WTC11 (cell line): ENCODE measurements at regions not wholly inside any gene's neighbourhood (a gene's known extent, or its start where the extent isn't known, plus 50 kb on each side); places are given as distances from the start of the nearest gene placed in this dataset.

Experiments used
- CBFB ChIP-seq: sonication (generic); formaldehyde crosslinking; IDR thresholded peaks from 2 replicates; pipeline ENCODE4 v1.8.1; 2022; ENCODE audit warnings: mild to moderate bottlenecking, low read depth, missing genetic modification reagents
- GABPB1 ChIP-seq: sonication (generic); formaldehyde crosslinking; IDR thresholded peaks from 2 replicates; pipeline ENCODE4 v1.8.1; 2023; ENCODE audit warnings: mild to moderate bottlenecking, missing genetic modification reagents
- NR3C1 ChIP-seq: sonication (generic); formaldehyde crosslinking; conservative IDR thresholded peaks from 2 replicates; pipeline ENCODE4 v1.8.1; 2023; ENCODE audit warnings: low read depth, mild to moderate bottlenecking, missing genetic modification reagents
- SP1 ChIP-seq: sonication (generic); formaldehyde crosslinking; conservative IDR thresholded peaks from 2 replicates; pipeline ENCODE4 v1.8.1; 2022; ENCODE audit warnings: missing genetic modification reagents
- TP53 ChIP-seq: sonication (generic); formaldehyde crosslinking; IDR thresholded peaks from 2 replicates; pipeline ENCODE4 v1.8.1; 2023; ENCODE audit warnings: mild to moderate bottlenecking, missing genetic modification reagents
- TF ChIP-seq, protein P1 (sequence below): sonication (generic); formaldehyde crosslinking; IDR thresholded peaks from 2 replicates; pipeline ENCODE4 v1.8.0; 2023; ENCODE audit warnings: mild to moderate bottlenecking, missing genetic modification reagents
- TF ChIP-seq, protein P2 (sequence below): fragments of 200-600 bp; IDR thresholded peaks from 2 replicates; pipeline ENCODE4 v1.8.0; 2022; ENCODE audit warnings: antibody characterized with exemption
- TF ChIP-seq, protein P3 (sequence below): sonication (generic); formaldehyde crosslinking; conservative IDR thresholded peaks from 2 replicates; pipeline ENCODE4 v1.8.1; 2022; ENCODE audit warnings: mild to moderate bottlenecking, missing genetic modification reagents
- TF ChIP-seq, protein P4 (sequence below): sonication (generic); formaldehyde crosslinking; IDR thresholded peaks from 2 replicates; pipeline ENCODE4 v1.8.1; 2022; ENCODE audit warnings: low read depth, mild to moderate bottlenecking, moderate library complexity, missing genetic modification reagents, borderline replicate concordance
- TF ChIP-seq, protein P5 (sequence below): fragments of 250-450 bp; sonication (Bioruptor Pico); IDR thresholded peaks from 2 replicates; pipeline ENCODE4 v1.9.0; 2021; ENCODE audit warnings: moderate library complexity, mild to moderate bottlenecking, inconsistent platforms, borderline replicate concordance

DNA sequence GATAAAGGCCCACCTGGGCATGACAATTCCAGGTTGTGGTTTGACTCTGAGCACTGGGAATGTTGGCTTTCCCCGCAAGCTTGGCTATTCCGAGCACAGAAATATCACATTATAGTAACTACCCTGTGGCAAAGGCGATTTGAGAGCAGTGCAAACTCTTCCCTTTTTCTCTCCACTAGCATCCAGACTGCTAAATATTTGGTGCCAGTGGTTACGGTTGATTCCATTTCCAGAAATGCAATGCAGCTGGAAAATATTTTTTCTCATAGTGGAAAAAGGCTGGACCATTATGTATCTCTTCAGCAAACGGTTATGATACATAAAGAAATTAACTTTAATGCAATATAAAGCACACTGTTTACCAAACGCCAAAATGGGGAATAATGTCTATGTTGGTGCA, 158.0 kb downstream of the ENC1 start:
- TF ChIP-seq SP1 (CRISPR knock-in tag) (no peak), TP53 (CRISPR knock-in tag) (no peak), NR3C1 (CRISPR knock-in tag) (no peak), GABPB1 (no peak), CBFB (CRISPR knock-in tag) (no peak)
- TF ChIP-seq, protein P1, sequence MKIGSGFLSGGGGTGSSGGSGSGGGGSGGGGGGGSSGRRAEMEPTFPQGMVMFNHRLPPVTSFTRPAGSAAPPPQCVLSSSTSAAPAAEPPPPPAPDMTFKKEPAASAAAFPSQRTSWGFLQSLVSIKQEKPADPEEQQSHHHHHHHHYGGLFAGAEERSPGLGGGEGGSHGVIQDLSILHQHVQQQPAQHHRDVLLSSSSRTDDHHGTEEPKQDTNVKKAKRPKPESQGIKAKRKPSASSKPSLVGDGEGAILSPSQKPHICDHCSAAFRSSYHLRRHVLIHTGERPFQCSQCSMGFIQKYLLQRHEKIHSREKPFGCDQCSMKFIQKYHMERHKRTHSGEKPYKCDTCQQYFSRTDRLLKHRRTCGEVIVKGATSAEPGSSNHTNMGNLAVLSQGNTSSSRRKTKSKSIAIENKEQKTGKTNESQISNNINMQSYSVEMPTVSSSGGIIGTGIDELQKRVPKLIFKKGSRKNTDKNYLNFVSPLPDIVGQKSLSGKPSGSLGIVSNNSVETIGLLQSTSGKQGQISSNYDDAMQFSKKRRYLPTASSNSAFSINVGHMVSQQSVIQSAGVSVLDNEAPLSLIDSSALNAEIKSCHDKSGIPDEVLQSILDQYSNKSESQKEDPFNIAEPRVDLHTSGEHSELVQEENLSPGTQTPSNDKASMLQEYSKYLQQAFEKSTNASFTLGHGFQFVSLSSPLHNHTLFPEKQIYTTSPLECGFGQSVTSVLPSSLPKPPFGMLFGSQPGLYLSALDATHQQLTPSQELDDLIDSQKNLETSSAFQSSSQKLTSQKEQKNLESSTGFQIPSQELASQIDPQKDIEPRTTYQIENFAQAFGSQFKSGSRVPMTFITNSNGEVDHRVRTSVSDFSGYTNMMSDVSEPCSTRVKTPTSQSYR (CRISPR knock-in tag), result no peak
- TF ChIP-seq, protein P2, sequence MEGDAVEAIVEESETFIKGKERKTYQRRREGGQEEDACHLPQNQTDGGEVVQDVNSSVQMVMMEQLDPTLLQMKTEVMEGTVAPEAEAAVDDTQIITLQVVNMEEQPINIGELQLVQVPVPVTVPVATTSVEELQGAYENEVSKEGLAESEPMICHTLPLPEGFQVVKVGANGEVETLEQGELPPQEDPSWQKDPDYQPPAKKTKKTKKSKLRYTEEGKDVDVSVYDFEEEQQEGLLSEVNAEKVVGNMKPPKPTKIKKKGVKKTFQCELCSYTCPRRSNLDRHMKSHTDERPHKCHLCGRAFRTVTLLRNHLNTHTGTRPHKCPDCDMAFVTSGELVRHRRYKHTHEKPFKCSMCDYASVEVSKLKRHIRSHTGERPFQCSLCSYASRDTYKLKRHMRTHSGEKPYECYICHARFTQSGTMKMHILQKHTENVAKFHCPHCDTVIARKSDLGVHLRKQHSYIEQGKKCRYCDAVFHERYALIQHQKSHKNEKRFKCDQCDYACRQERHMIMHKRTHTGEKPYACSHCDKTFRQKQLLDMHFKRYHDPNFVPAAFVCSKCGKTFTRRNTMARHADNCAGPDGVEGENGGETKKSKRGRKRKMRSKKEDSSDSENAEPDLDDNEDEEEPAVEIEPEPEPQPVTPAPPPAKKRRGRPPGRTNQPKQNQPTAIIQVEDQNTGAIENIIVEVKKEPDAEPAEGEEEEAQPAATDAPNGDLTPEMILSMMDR, result no peak
- TF ChIP-seq, protein P3, sequence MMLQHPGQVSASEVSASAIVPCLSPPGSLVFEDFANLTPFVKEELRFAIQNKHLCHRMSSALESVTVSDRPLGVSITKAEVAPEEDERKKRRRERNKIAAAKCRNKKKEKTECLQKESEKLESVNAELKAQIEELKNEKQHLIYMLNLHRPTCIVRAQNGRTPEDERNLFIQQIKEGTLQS (CRISPR knock-in tag), result no peak
- TF ChIP-seq, protein P4, sequence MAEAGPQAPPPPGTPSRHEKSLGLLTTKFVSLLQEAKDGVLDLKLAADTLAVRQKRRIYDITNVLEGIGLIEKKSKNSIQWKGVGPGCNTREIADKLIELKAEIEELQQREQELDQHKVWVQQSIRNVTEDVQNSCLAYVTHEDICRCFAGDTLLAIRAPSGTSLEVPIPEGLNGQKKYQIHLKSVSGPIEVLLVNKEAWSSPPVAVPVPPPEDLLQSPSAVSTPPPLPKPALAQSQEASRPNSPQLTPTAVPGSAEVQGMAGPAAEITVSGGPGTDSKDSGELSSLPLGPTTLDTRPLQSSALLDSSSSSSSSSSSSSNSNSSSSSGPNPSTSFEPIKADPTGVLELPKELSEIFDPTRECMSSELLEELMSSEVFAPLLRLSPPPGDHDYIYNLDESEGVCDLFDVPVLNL (CRISPR knock-in tag), result no peak
- TF ChIP-seq, protein P5, sequence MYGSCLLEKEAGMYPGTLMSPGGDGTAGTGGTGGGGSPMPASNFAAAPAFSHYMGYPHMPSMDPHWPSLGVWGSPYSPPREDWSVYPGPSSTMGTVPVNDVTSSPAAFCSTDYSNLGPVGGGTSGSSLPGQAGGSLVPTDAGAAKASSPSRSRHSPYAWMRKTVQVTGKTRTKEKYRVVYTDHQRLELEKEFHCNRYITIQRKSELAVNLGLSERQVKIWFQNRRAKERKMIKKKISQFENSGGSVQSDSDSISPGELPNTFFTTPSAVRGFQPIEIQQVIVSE, result no peak
